ENCODE measurements at regions not wholly inside any gene's neighbourhood (a gene's known extent, or its start where the extent isn't known, plus 50 kb on each side); places are given as distances from the start of the nearest gene placed in this dataset.

GRCh38 chr15:95208988-95209387 lies 977.6 kb downstream of the MCTP2 start:
- H3K4me3 ChIP-seq (ENCODE audit: control insufficient read depth, low read depth, low read length): no peak overlapping the region
- TF ChIP-seq CTCF (IDR thresholded peaks at IDR 0.05; ENCODE audit: control insufficient read depth, insufficient read depth, low read depth, low read length, missing control alignments): no peak
- no peak for DNase-seq (ENCODE audit: low read depth)

DNA sequence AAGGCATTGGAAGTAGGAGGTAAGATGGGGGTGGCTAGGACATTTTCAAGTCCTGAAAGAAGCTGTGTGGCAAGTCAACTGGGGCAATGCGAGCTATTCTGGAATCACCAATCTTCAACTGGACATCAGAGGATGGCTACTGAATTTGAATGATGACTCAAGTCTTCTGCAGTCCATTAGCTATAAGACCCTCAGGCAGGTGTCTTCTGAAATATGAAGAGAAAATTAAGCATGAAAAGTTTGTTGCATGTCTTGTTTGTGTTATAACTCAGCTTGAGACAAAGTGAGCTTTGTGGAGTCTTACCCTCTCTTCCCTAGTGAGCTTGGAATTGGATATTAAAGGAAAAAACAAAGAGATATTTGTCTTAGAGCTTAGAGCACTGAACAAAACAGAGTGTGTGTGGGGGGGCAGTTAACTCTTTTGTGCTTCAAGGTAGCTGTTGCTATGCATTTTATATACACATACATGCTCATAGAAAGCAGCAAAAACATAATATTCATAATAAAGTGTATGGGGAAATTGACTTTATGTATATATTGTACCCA lies 979.1 kb downstream of the MCTP2 start:
- no peak overlapping the region for H3K4me3 ChIP-seq (ENCODE audit: control insufficient read depth, low read depth, low read length)
- no peak for TF ChIP-seq CTCF (IDR thresholded peaks at IDR 0.05; ENCODE audit: control insufficient read depth, insufficient read depth, low read depth, low read length, missing control alignments)
- no peak for DNase-seq (ENCODE audit: low read depth)

GRCh38 chr15:95215017-95215416 lies 983.7 kb downstream of the MCTP2 start:
- no peak overlapping the region for H3K4me3 ChIP-seq (ENCODE audit: control insufficient read depth, low read depth, low read length)
- TF ChIP-seq CTCF (IDR thresholded peaks at IDR 0.05; ENCODE audit: control insufficient read depth, insufficient read depth, low read depth, low read length, missing control alignments): no peak
- no peak for DNase-seq (ENCODE audit: low read depth)

GRCh38 chr15:95226835-95227234 lies 995.5 kb downstream of the MCTP2 start:
- no peak for TF ChIP-seq CTCF (IDR thresholded peaks at IDR 0.05; ENCODE audit: control insufficient read depth, insufficient read depth, low read depth, low read length, missing control alignments)
- H3K4me3 ChIP-seq (ENCODE audit: control insufficient read depth, low read depth, low read length): no peak overlapping the region
- no peak for DNase-seq (ENCODE audit: low read depth)

GRCh38 chr15:95227235-95227634 lies 995.9 kb downstream of the MCTP2 start:
- DNase-seq (ENCODE audit: low read depth): no peak
- H3K4me3 ChIP-seq (ENCODE audit: control insufficient read depth, low read depth, low read length): no peak overlapping the region
- TF ChIP-seq CTCF (IDR thresholded peaks at IDR 0.05; ENCODE audit: control insufficient read depth, insufficient read depth, low read depth, low read length, missing control alignments): no peak

DNA sequence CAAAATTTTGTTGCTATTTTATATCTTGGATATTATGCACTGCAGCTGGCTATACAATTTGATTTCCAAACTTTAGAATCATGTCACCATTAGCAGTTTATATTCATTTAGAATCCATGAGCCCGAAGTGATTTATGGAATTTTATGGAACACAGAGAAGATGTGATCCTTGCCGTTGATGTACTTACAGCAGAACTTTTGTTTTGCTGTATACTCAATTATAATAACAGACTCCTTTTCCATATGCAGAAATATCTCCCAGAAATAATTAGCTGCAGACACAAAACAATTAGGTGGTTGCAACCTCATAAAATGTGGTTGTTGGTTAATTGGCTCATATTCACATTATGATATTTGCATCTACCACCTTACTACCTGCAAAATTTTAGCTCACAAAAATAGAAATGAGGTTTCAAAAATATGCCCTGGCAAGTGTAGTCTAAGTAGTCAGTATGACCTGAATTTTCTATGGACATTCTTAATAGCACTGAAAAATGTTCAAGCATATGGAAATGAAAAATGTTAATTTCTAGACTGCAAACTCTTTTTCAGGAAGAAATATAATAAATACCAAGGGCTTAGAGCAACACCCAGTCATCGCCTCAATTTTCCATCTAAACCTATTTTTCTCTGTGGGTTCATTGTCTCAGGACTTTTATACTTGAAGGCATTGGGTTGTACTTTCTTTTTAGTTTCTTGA lies 997.6 kb downstream of the MCTP2 start:
- no peak for DNase-seq (ENCODE audit: low read depth)
- no peak for TF ChIP-seq CTCF (IDR thresholded peaks at IDR 0.05; ENCODE audit: control insufficient read depth, insufficient read depth, low read depth, low read length, missing control alignments)
- H3K4me3 ChIP-seq (ENCODE audit: control insufficient read depth, low read depth, low read length): no peak overlapping the region

All from AG09309 (cell line).